GM12864 (cell line): ENCODE measurements at regions not wholly inside any gene's neighbourhood (a gene's known extent, or its start where the extent isn't known, plus 50 kb on each side); places are given as distances from the start of the nearest gene placed in this dataset.
"Not testable (repeated sequence)": the region's sequence is repeated elsewhere in the genome, so short reads cannot be mapped to it uniquely, and the experiment has no call there.

Source experiments
- DNase-seq: peaks from one replicate; pipeline ENCODE4 v3.0.0-alpha.2; 2011; ENCODE audit warnings: low read depth
- H3K4me3 ChIP-seq: 2 replicates; pipeline ENCODE4 v1.5.1; 2011; ENCODE audit warnings: mild to moderate bottlenecking, low read depth, low read length, control low read depth
- CTCF ChIP-seq: IDR thresholded peaks from 2 replicates; pipeline ENCODE4 v1.5.1; 2011; ENCODE audit warnings: low read depth, mild to moderate bottlenecking, moderate library complexity, low read length, control low read depth, inconsistent platforms; ENCODE audit errors: missing control alignments

GRCh38 chr22:22770881-22771280, 116.7 kb upstream of the IGLL5 start:
- DNase-seq, result no peak
- TF ChIP-seq CTCF, result no peak
- H3K4me3 ChIP-seq, result no peak overlapping the region

- H3K4me3 ChIP-seq, result no peak overlapping the region
- DNase-seq, result no peak
- TF ChIP-seq CTCF, result no peak
These were observed 115.8 kb upstream of the IGLL5 start for GRCh38 chr22:22771696-22772377.

- no peak for TF ChIP-seq CTCF
- DNase-seq, result no peak
- no peak overlapping the region for H3K4me3 ChIP-seq
These were observed 115.2 kb upstream of the IGLL5 start for GRCh38 chr22:22772396-22772795.

GRCh38 chr22:22772883-22773282, 114.7 kb upstream of the IGLL5 start:
- no peak for TF ChIP-seq CTCF
- no peak for DNase-seq
- no peak overlapping the region for H3K4me3 ChIP-seq

- no peak for TF ChIP-seq CTCF
- DNase-seq, result no peak
- no peak overlapping the region for H3K4me3 ChIP-seq
These were observed 114.2 kb upstream of the IGLL5 start for GRCh38 chr22:22773427-22773826.

- no peak for TF ChIP-seq CTCF
- DNase-seq, result no peak
- no peak overlapping the region for H3K4me3 ChIP-seq
These were observed 113.5 kb upstream of the IGLL5 start for GRCh38 chr22:22773979-22774604.

- not testable (repeated sequence) for DNase-seq, H3K4me3 ChIP-seq
These were observed 112.9 kb upstream of the IGLL5 start for GRCh38 chr22:22774762-22775161.
